Activated CD4-positive, alpha-beta T cell treated with anti-CD3 and anti-CD28 coated beads, Interleukin-2, amount 10 ng/mL, durations not matched to agents 24 days and 14 days (primary cell): ENCODE measurements at regions not wholly inside any gene's neighbourhood (a gene's known extent, or its start where the extent isn't known, plus 50 kb on each side); places are given as distances from the start of the nearest gene placed in this dataset.

Experiments used
- DNase-seq: peaks from one replicate; pipeline ENCODE4 v3.0.0; 2022
- H3K27ac Mint-ChIP-seq: one replicate; pipeline ENCODE4 v1.8.0; 2022; ENCODE audit warnings: mild to moderate bottlenecking, mixed read lengths
- H3K27me3 Mint-ChIP-seq: one replicate; pipeline ENCODE4 v1.8.0; 2022; ENCODE audit warnings: mixed read lengths
- H3K36me3 Mint-ChIP-seq: one replicate; pipeline ENCODE4 v1.8.0; 2022; ENCODE audit warnings: low read depth, mild to moderate bottlenecking, mixed read lengths
- H3K4me1 Mint-ChIP-seq: one replicate; pipeline ENCODE4 v1.8.0; 2021; ENCODE audit warnings: mixed read lengths
- H3K4me3 Mint-ChIP-seq: one replicate; pipeline ENCODE4 v1.8.0; 2022; ENCODE audit warnings: mild to moderate bottlenecking, moderate library complexity, mixed read lengths
- H3K9me3 Mint-ChIP-seq: one replicate; pipeline ENCODE4 v1.8.0; 2021; ENCODE audit warnings: mixed read lengths
- intact Hi-C: fragments of 100-400 bp; cut with micrococcal nuclease; formaldehyde crosslinking; loops from one replicate; pipeline ENCODE4 v1.15.1; 2023

GRCh38 chr6:66772800-66773199, 1065.8 kb upstream of the EYS start:
- Mint-ChIP-seq H3K36me3 (no peaks in the 10 kb centered on the region), H3K4me1 (no peaks in the 10 kb centered on the region), H3K27me3 (no peaks in the 10 kb centered on the region), H3K27ac (no peak overlapping the region), H3K4me3 (no peak overlapping the region), H3K9me3 (peaks cover 5% of the 10 kb centered on the region)
- intact Hi-C loops = no loop called here
- no peak for DNase-seq

- peaks cover 5% of the 10 kb centered on the region for H3K9me3 Mint-ChIP-seq
- no peaks in the 10 kb centered on the region for H3K4me1 Mint-ChIP-seq
- no peak overlapping the region for H3K27ac Mint-ChIP-seq
- H3K27me3 Mint-ChIP-seq = no peaks in the 10 kb centered on the region
- H3K4me3 Mint-ChIP-seq = no peak overlapping the region
- no peaks in the 10 kb centered on the region for H3K36me3 Mint-ChIP-seq
- intact Hi-C loops = no loop called here
- no peak for DNase-seq
Measured at GRCh38 chr6:66771626-66772025, 1064.6 kb upstream of the EYS start.

DNA sequence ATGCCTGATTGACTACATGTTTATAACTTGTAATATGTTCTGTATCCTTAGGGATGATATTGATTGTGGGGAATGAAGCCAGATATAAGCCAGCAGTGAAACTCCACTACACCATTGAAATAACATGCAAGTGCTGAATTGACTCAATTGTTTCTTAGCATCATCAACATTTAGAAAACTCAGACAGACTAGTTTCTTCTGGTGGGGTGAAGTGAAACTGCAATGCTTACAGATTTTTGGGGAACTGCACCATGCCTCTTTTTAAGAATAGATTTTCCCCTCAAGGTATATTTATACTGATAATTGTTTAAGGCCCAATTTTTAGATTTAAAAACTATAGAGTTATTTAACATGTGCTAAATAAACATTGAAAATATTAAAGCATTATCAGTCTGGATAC, 1044.6 kb upstream of the EYS start:
- H3K9me3 Mint-ChIP-seq = no peaks in the 10 kb centered on the region
- no peaks in the 10 kb centered on the region for H3K4me1 Mint-ChIP-seq
- intact Hi-C loops = no loop called here
- no peaks in the 10 kb centered on the region for H3K36me3 Mint-ChIP-seq
- DNase-seq = no peak
- H3K4me3 Mint-ChIP-seq = no peak overlapping the region
- no peaks in the 10 kb centered on the region for H3K27me3 Mint-ChIP-seq
- no peak overlapping the region for H3K27ac Mint-ChIP-seq

DNA sequence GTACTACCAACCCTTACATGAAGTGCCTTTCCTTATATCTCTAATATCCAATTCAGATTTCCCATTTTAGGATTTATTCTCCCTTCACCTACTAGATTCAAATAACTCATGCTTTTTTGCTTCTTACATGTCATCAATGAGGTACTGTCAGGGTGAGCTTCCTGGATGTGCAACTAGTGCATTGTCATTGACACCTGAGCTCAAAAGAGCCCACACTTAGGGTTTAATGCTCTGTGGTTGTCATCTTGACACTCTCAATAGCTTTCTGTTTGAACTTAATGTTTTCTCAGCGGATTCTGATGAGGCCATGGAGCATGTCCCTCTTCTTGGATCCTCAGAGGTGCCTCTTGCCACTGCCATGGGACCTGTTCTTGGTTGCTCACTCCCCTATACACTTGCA, 1033.3 kb upstream of the EYS start:
- Mint-ChIP-seq H3K4me3 (no peak overlapping the region), H3K27me3 (no peaks in the 10 kb centered on the region), H3K27ac (no peak overlapping the region), H3K36me3 (no peaks in the 10 kb centered on the region), H3K4me1 (no peaks in the 10 kb centered on the region), H3K9me3 (no peaks in the 10 kb centered on the region)
- DNase-seq = no peak
- intact Hi-C loops = no loop called here

DNA sequence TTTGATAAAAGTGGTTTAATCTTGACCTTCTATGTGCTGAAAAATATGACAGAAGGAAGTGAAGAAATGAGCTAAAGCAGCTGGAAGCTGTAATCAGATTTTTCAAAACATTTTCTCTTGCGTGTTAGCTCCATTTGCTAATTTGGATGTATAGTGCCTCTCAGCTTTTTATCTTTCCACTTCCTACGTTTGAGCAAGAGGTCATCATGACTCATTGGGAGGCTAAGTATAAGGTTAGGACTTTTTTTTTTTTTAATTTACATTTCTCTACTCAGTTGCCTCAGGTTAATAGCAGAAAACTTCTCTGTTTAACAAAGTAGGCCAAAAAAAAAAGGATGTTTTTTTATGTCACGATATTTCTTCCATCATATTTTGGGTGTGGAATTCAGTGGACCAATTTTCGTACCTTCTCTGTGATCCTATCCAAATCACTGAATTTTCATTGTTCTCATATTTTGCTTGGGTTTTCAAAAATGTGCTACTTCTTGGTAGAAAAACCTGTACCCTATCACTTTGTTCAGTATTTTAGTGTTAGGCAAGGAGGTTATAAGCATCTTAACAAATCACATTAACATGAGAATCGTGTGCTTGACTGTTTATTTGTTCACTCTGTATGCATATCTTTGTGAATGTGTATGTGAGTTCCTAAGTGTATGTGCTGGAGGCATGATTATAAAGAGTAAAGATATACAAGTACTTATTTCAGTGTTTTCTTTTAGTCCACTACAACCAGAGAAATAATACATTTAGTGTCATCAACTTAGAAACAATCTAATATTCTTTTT, 1028.3 kb upstream of the EYS start:
- Mint-ChIP-seq H3K9me3 (no peaks in the 10 kb centered on the region), H3K4me1 (no peaks in the 10 kb centered on the region), H3K36me3 (no peaks in the 10 kb centered on the region), H3K4me3 (no peak overlapping the region), H3K27ac (no peak overlapping the region), H3K27me3 (no peaks in the 10 kb centered on the region)
- no peak for DNase-seq
- intact Hi-C loops = no loop called here

DNA sequence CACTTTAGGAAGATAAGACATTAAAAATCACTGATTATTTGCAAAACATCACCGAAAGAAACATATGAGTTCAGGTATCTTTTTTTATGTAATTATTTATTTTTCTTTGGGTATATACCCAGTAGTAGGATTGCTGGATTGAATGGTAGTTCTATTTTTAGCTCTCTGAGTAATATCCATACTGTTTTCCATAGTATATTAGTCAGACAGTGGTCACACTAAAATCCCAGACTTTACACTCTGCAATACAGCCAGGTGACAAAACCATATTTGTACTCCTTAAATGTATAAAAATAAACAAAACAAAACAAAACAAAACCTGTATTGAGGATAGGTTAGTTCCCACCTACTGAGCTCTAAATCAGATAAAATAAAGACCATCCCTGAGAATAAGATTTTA, 1024.3 kb upstream of the EYS start:
- H3K9me3 Mint-ChIP-seq = peaks cover 4% of the 10 kb centered on the region
- no peaks in the 10 kb centered on the region for H3K4me1 Mint-ChIP-seq
- no peaks in the 10 kb centered on the region for H3K27me3 Mint-ChIP-seq
- H3K27ac Mint-ChIP-seq = no peak overlapping the region
- intact Hi-C loops = no loop called here
- H3K4me3 Mint-ChIP-seq = no peak overlapping the region
- H3K36me3 Mint-ChIP-seq = no peaks in the 10 kb centered on the region
- DNase-seq = no peak

GRCh38 chr6:66725670-66726069, 1018.6 kb upstream of the EYS start:
- H3K27me3 Mint-ChIP-seq = no peaks in the 10 kb centered on the region
- H3K4me3 Mint-ChIP-seq = no peak overlapping the region
- DNase-seq = no peak
- peaks cover 4% of the 10 kb centered on the region for H3K9me3 Mint-ChIP-seq
- no peak overlapping the region for H3K27ac Mint-ChIP-seq
- H3K4me1 Mint-ChIP-seq = no peaks in the 10 kb centered on the region
- H3K36me3 Mint-ChIP-seq = no peaks in the 10 kb centered on the region
- intact Hi-C loops = no loop called here

DNA sequence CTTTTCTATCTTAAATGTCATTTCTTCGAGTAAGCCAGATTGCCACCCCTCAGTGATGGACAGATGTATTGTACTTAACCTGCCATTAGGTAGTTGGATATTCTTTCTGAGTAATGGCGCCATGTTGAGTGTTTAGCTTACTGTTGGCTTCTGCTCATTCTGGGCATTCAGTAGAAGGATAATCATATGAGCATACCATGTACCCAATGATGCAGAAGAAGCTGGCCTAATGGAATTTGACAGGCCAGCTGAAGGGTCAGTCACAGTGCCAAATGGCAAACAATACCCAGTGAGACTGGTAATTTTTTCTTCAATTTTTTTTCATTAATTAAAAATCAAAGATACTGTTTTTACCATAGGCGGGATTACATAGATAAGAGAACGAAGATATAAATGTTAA, 1010.8 kb upstream of the EYS start:
- no peaks in the 10 kb centered on the region for H3K36me3 Mint-ChIP-seq
- intact Hi-C loops = no loop called here
- H3K4me3 Mint-ChIP-seq = no peak overlapping the region
- H3K27ac Mint-ChIP-seq = no peak overlapping the region
- H3K27me3 Mint-ChIP-seq = no peaks in the 10 kb centered on the region
- no peak for DNase-seq
- no peaks in the 10 kb centered on the region for H3K9me3 Mint-ChIP-seq
- H3K4me1 Mint-ChIP-seq = no peaks in the 10 kb centered on the region

DNA sequence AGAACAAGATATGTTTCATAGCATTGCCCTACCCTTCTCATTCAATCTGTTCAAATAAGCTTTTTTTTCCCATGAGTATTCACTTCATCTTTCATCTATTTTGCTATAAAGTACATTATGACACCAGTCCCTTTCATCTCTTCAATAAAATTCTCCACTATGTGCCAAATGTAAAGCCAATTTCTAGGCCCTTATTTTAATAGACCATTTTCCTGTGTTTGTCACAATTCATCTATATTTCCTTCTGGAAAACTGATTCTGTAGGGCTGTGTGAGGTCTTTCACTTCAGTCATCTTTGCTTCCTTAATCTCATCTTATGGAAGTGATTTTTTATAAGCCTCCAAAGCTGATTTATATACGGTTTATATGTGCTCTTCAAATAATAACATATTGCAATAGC, 992.4 kb upstream of the EYS start:
- peaks cover 9% of the 10 kb centered on the region for H3K9me3 Mint-ChIP-seq
- intact Hi-C loops = no loop called here
- H3K4me1 Mint-ChIP-seq = no peaks in the 10 kb centered on the region
- no peak for DNase-seq
- no peak overlapping the region for H3K4me3 Mint-ChIP-seq
- H3K27ac Mint-ChIP-seq = no peak overlapping the region
- no peaks in the 10 kb centered on the region for H3K36me3 Mint-ChIP-seq
- H3K27me3 Mint-ChIP-seq = no peaks in the 10 kb centered on the region

GRCh38 chr6:66689608-66690007, 982.6 kb upstream of the EYS start:
- H3K4me1 Mint-ChIP-seq = no peaks in the 10 kb centered on the region
- no peak overlapping the region for H3K27ac Mint-ChIP-seq
- H3K36me3 Mint-ChIP-seq = no peaks in the 10 kb centered on the region
- DNase-seq = no peak
- peaks cover 6% of the 10 kb centered on the region for H3K9me3 Mint-ChIP-seq
- H3K27me3 Mint-ChIP-seq = no peaks in the 10 kb centered on the region
- intact Hi-C loops = no loop called here
- no peak overlapping the region for H3K4me3 Mint-ChIP-seq

DNA sequence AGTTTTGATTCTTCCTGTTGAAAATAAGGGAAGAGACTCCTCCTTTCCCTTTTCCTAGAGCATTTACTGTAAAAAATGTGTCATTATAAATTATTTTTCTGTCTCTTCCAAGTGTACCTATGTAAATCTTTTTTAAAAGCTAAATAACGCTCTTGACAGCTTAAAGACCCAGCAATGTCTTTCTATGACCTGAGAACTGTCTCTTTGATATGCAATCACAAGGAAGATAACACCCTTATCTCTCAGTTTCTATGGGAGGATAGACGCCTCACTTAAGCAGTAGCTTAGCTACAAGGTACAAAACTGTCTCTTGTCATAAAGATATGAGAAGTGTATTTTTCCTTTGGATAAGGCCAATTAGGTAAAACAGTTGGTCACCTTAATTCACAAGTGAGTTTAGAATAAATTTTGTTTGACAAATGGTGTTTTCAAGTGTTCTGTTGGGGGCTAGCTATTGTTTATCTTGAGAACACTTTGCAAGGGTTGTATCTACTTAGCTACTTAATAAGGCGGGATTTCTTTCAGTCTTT, 980.6 kb upstream of the EYS start:
- Mint-ChIP-seq H3K4me3 (no peak overlapping the region), H3K9me3 (peaks cover 6% of the 10 kb centered on the region), H3K4me1 (no peaks in the 10 kb centered on the region), H3K36me3 (no peaks in the 10 kb centered on the region), H3K27me3 (no peaks in the 10 kb centered on the region), H3K27ac (no peak overlapping the region)
- DNase-seq = no peak
- intact Hi-C loops = no loop called here

DNA sequence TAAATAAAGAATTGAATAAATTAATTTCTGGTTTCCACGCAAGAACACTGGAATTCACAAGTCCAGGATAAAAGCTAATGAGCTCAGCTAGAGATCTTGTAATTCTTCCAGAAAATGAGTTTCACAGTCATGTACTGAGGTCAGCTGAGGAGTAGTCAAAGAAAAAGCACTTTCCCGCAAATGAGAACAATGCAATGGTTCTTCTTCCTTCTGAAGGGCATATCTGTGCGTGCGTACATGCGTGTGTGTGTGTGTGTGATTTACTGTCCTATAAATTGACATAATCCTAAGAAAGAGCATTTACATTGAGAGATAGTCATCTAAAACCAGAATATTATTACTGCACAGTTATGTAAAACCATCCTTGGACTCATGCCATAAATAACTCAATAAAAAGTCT, 968.9 kb upstream of the EYS start:
- no peaks in the 10 kb centered on the region for H3K9me3 Mint-ChIP-seq
- intact Hi-C loops = no loop called here
- H3K4me3 Mint-ChIP-seq = no peak overlapping the region
- no peaks in the 10 kb centered on the region for H3K27me3 Mint-ChIP-seq
- no peaks in the 10 kb centered on the region for H3K36me3 Mint-ChIP-seq
- no peaks in the 10 kb centered on the region for H3K4me1 Mint-ChIP-seq
- no peak for DNase-seq
- no peak overlapping the region for H3K27ac Mint-ChIP-seq

- Mint-ChIP-seq H3K9me3 (peaks cover 7% of the 10 kb centered on the region), H3K4me1 (no peaks in the 10 kb centered on the region), H3K27ac (no peak overlapping the region), H3K4me3 (no peak overlapping the region), H3K36me3 (no peaks in the 10 kb centered on the region), H3K27me3 (no peaks in the 10 kb centered on the region)
- intact Hi-C loops = no loop called here
- DNase-seq = no peak
Measured at GRCh38 chr6:66664112-66664511, 957.1 kb upstream of the EYS start.

GRCh38 chr6:66662721-66663507, 955.9 kb upstream of the EYS start:
- Mint-ChIP-seq H3K36me3 (no peaks in the 10 kb centered on the region), H3K4me3 (no peak overlapping the region), H3K27me3 (no peaks in the 10 kb centered on the region), H3K9me3 (peaks cover 7% of the 10 kb centered on the region), H3K27ac (no peak overlapping the region), H3K4me1 (no peaks in the 10 kb centered on the region)
- no peak for DNase-seq
- intact Hi-C loops = no loop called here
